Breast epithelium (tissue), 3 donors: ENCODE measurements at regions not wholly inside any gene's neighbourhood (a gene's known extent, or its start where the extent isn't known, plus 50 kb on each side); places are given as distances from the start of the nearest gene placed in this dataset.

Experiments
- CTCF ChIP-seq, 3 donors: fragments of 450-650 bp; IDR thresholded peaks; one replicate each; pipeline ENCODE4 v1.5.1; 2016 to 2017; ENCODE audit warnings: antibody characterized with exemption in 3 of 3, mild to moderate bottlenecking in 3 of 3, moderate library complexity in 3 of 3
- POLR2A ChIP-seq: fragments of 450-650 bp; IDR thresholded peaks from one replicate; pipeline ENCODE4 v1.6.1; 2016; ENCODE audit warnings: antibody characterized with exemption, mild to moderate bottlenecking, moderate library complexity

- TF ChIP-seq CTCF (IDR thresholded peaks at IDR 0.05) (no peak), POLR2A (no peak)
Measured at GRCh38 chr7:112962815-112963214, 123.8 kb downstream of the GPR85 start.
